PC-9 (cell line): ENCODE measurements at regions not wholly inside any gene's neighbourhood (a gene's known extent, or its start where the extent isn't known, plus 50 kb on each side); places are given as distances from the start of the nearest gene placed in this dataset.

ENCODE experiments used
- BruUV-seq: library from RNA; stranded (reverse); fragments of 400-500 nt; replicated peaks from 2 replicates; lab custom pipeline; 2021; lab: Mats Ljungman, UMichigan
- CTCF ChIA-PET: fragments of 300-600 bp; sonication (Branson Sonifier 250); formaldehyde crosslinking; loops from one replicate; lab custom pipeline; 2022; ENCODE audit warnings: antibody characterized with exemption; lab: Charles Lee
- POLR2A ChIA-PET: fragments of 300-600 bp; sonication (Branson Sonifier 250); formaldehyde crosslinking; loops from one replicate; lab custom pipeline; 2022; ENCODE audit warnings: antibody characterized with exemption; ENCODE audit not compliant: unreplicated experiment; lab: Charles Lee
- DNase-seq, 2 experiments: peaks; one replicate each; pipeline versions ENCODE4 v3.0.0 to v3.0.0-alpha.2; 2015 to 2022; ENCODE audit warnings: mixed read lengths in 1 of 2
- H2AFZ ChIP-seq: fragments of 200-600 bp; sonication (generic); 2 replicates; pipeline ENCODE4 v1.8.1; 2017; ENCODE audit warnings: antibody characterized with exemption
- H3F3A ChIP-seq: fragments of 200-600 bp; sonication (generic); 2 replicates; pipeline ENCODE4 v1.8.1; 2017; ENCODE audit warnings: antibody characterized with exemption, mild to moderate bottlenecking, low read depth; ENCODE audit not compliant: insufficient read depth
- H3K27ac ChIP-seq: fragments of 200-600 bp; sonication (generic); 2 replicates; pipeline ENCODE4 v1.6.1; 2016; ENCODE audit warnings: mixed run types
- H3K27me3 ChIP-seq: fragments of 200-600 bp; sonication (generic); 2 replicates; pipeline ENCODE4 v1.6.1; 2016; ENCODE audit warnings: low read depth, mixed run types; ENCODE audit not compliant: insufficient read depth
- H3K36me3 ChIP-seq: fragments of 200-600 bp; sonication (generic); 2 replicates; pipeline ENCODE4 v1.6.1; 2016; ENCODE audit warnings: low read depth, mixed run types
- H3K4me1 ChIP-seq: fragments of 200-600 bp; sonication (generic); replicated peaks from 2 replicates; pipeline ENCODE4 v1.6.1; 2016; ENCODE audit warnings: mixed run types; ENCODE audit not compliant: insufficient read depth
- H3K4me2 ChIP-seq: fragments of 200-600 bp; sonication (generic); 2 replicates; pipeline ENCODE4 v1.6.1; 2017; ENCODE audit warnings: mixed run types
- H3K4me3 ChIP-seq: fragments of 200-600 bp; sonication (generic); 2 replicates; pipeline ENCODE4 v1.6.1; 2016; ENCODE audit warnings: mixed run types
- H3K79me2 ChIP-seq: fragments of 200-600 bp; sonication (generic); 2 replicates; pipeline ENCODE4 v1.6.1; 2017; ENCODE audit warnings: low read depth, mixed run types
- H3K9me2 ChIP-seq: fragments of 200-600 bp; sonication (generic); 2 replicates; pipeline ENCODE4 v1.8.1; 2017; ENCODE audit warnings: mild to moderate bottlenecking; ENCODE audit not compliant: insufficient read depth
- H3K9me3 ChIP-seq: fragments of 200-600 bp; sonication (generic); 2 replicates; pipeline ENCODE4 v1.8.1; 2016; ENCODE audit warnings: low read depth; ENCODE audit not compliant: insufficient read depth
- H4K20me1 ChIP-seq: fragments of 200-600 bp; sonication (generic); 2 replicates; pipeline ENCODE4 v1.8.1; 2017; ENCODE audit not compliant: insufficient read depth
- CTCF ChIP-seq: fragments of 200-600 bp; sonication (generic); conservative IDR thresholded peaks from 2 replicates; pipeline ENCODE4 v1.6.1; 2017; ENCODE audit warnings: mixed run types, antibody characterized with exemption, mild to moderate bottlenecking, moderate library complexity
- EZH2 ChIP-seq: fragments of 200-600 bp; sonication (generic); IDR thresholded peaks from 2 replicates; pipeline ENCODE4 v1.8.0; 2017; ENCODE audit warnings: antibody characterized with exemption, low read depth
- intact Hi-C: fragments of 100-400 bp; cut with micrococcal nuclease; formaldehyde crosslinking; loops from one replicate; pipeline ENCODE4 v1.10.0; 2022; ENCODE audit not compliant: unreplicated experiment

- peaks cover 58% of the 10 kb centered on the region for H3K4me1 ChIP-seq
- H3K27ac ChIP-seq, result peak overlapping the region; percentile 77
- no peaks in the 10 kb centered on the region for H3K36me3 ChIP-seq
- BruUV-seq, result TSS peak; percentile 74
- H3K79me2 ChIP-seq, result no peaks in the 10 kb centered on the region
- peak overlapping the region; percentile 62 for H3K4me2 ChIP-seq
- DNase-seq, result peak; percentile 82 to 98
- peak overlapping the region; percentile 25; the same call in 1 of the 2 replicates for H3K4me3 ChIP-seq
- CTCF ChIA-PET, result interaction anchor here (0.7 kb wide), 1 partner anchor 97 kb away, joined by 3 read pairs; no protein-coding TSS in a partner anchor
- POLR2A ChIA-PET, result interaction anchor here (0.5 to 1.2 kb wide), 5 partner anchors 29 to 1053 kb away, joined by 3 to 11 read pairs (median 6); no protein-coding TSS in a partner anchor
- H3K27me3 ChIP-seq, result no peaks in the 10 kb centered on the region
- TF ChIP-seq CTCF (no peak), EZH2 (no peak)
- intact Hi-C loops, result loop anchor here (1.0 to 10.0 kb wide), 12 partner anchors 21 to 499 kb away; partner anchors contain the start of gene STC2
- H2AFZ ChIP-seq, result no peak overlapping the region
- H3K9me3 ChIP-seq, result no peaks in the 10 kb centered on the region; the same call in 1 of the 2 replicates
- no peaks in the 10 kb centered on the region for H3K9me2 ChIP-seq
- peaks cover 24% of the 10 kb centered on the region; the same call in 1 of the 2 replicates for H3F3A ChIP-seq
- no peaks in the 10 kb centered on the region for H4K20me1 ChIP-seq
These were observed 64.2 kb upstream of the CPEB4 start for GRCh38 chr5:173823721-173824567.

GRCh38 chr5:173825215-173825865, 62.8 kb upstream of the CPEB4 start:
- DNase-seq, result peak; percentile 43 to 71
- POLR2A ChIA-PET, result interaction anchor here (0.7 kb wide), 2 partner anchors 30 to 93 kb away, joined by 3 to 4 read pairs; no protein-coding TSS in a partner anchor
- Histone ChIP-seq H3K27ac (peak overlapping the region; percentile 77), H4K20me1 (no peaks in the 10 kb centered on the region), H3K9me2 (no peaks in the 10 kb centered on the region), H3F3A (peaks cover 31% of the 10 kb centered on the region; the same call in 1 of the 2 replicates), H3K4me2 (peak overlapping the region; percentile 62), H2AFZ (no peak overlapping the region), H3K36me3 (no peaks in the 10 kb centered on the region), H3K4me1 (peaks cover 70% of the 10 kb centered on the region), H3K4me3 (no peak overlapping the region), H3K27me3 (no peaks in the 10 kb centered on the region), H3K9me3 (no peaks in the 10 kb centered on the region; the same call in 1 of the 2 replicates), H3K79me2 (no peaks in the 10 kb centered on the region)
- no peak for TF ChIP-seq EZH2
- TF ChIP-seq CTCF, result no peak
- CTCF ChIA-PET, result interaction anchor here (0.6 kb wide), 1 partner anchor 134 kb away, joined by 4 read pairs; no protein-coding TSS in a partner anchor
- intact Hi-C loops, result loop anchor here (2.0 to 10.0 kb wide), 2 partner anchors 147 to 501 kb away; partner anchors contain the start of gene STC2
- BruUV-seq, result no TSS peak

GRCh38 chr5:173826086-173826427, 62.1 kb upstream of the CPEB4 start:
- ChIA-PET POLR2A (interaction anchor here (0.6 kb wide), 1 partner anchor 137 kb away, joined by 3 read pairs; no protein-coding TSS in a partner anchor), CTCF (interaction anchor here (0.6 kb wide), 1 partner anchor 1605 kb away, joined by 3 read pairs; no protein-coding TSS in a partner anchor)
- H4K20me1 ChIP-seq, result no peaks in the 10 kb centered on the region
- no peak for DNase-seq
- no peak overlapping the region for H2AFZ ChIP-seq
- H3K4me3 ChIP-seq, result no peak overlapping the region
- TF ChIP-seq CTCF, result no peak
- TF ChIP-seq EZH2, result no peak
- H3K9me3 ChIP-seq, result no peaks in the 10 kb centered on the region; the same call in 1 of the 2 replicates
- no peaks in the 10 kb centered on the region for H3K36me3 ChIP-seq
- BruUV-seq, result no TSS peak
- peaks cover 33% of the 10 kb centered on the region; the same call in 1 of the 2 replicates for H3F3A ChIP-seq
- no peak overlapping the region for H3K27ac ChIP-seq
- intact Hi-C loops, result loop anchor here (10.0 kb wide), 1 partner anchor 501 kb away; the partner anchor contains the start of gene STC2
- no peaks in the 10 kb centered on the region for H3K79me2 ChIP-seq
- H3K4me2 ChIP-seq, result no peak overlapping the region
- H3K27me3 ChIP-seq, result no peaks in the 10 kb centered on the region
- no peaks in the 10 kb centered on the region for H3K9me2 ChIP-seq
- peaks cover 71% of the 10 kb centered on the region for H3K4me1 ChIP-seq
